ENCODE measurements at regions not wholly inside any gene's neighbourhood (a gene's known extent, or its start where the extent isn't known, plus 50 kb on each side); places are given as distances from the start of the nearest gene placed in this dataset.
"Not testable (repeated sequence)": the region's sequence is repeated elsewhere in the genome, so short reads cannot be mapped to it uniquely, and the experiment has no call there.

GRCh38 chr10:10726101-10726500 is 291.6 kb upstream of the CELF2 start:
- DNase-seq, result no peak

GRCh38 chr10:10727411-10727810 is 290.3 kb upstream of the CELF2 start:
- not testable (repeated sequence) for DNase-seq

GRCh38 chr10:10727812-10728211 is 289.9 kb upstream of the CELF2 start:
- no peak for DNase-seq

- no peak for DNase-seq
Measured at GRCh38 chr10:10730471-10731043, 287.1 kb upstream of the CELF2 start.

GRCh38 chr10:10731366-10731765 is 286.3 kb upstream of the CELF2 start:
- no peak for DNase-seq

GRCh38 chr10:10734356-10735064 is 283.2 kb upstream of the CELF2 start:
- DNase-seq, result no peak

- DNase-seq, result no peak
Measured at GRCh38 chr10:10745291-10745690, 272.4 kb upstream of the CELF2 start.

- DNase-seq, result no peak
Measured at GRCh38 chr10:10755490-10755889, 262.2 kb upstream of the CELF2 start.

- no peak for DNase-seq
Measured at GRCh38 chr10:10758306-10758705, 259.4 kb upstream of the CELF2 start.

- DNase-seq, result not testable (repeated sequence)
Measured at GRCh38 chr10:10759806-10760205, 257.9 kb upstream of the CELF2 start.

- no peak for DNase-seq
Measured at GRCh38 chr10:10765017-10765416, 252.7 kb upstream of the CELF2 start.

- DNase-seq, result no peak
Measured at GRCh38 chr10:10772411-10772810, 245.3 kb upstream of the CELF2 start.

- no peak for DNase-seq
Measured at GRCh38 chr10:10772874-10773508, 244.7 kb upstream of the CELF2 start.

- no peak for DNase-seq
Measured at GRCh38 chr10:10774416-10774815, 243.3 kb upstream of the CELF2 start.

GRCh38 chr10:10776363-10776762 is 241.3 kb upstream of the CELF2 start:
- DNase-seq, result no peak

- no peak for DNase-seq
Measured at GRCh38 chr10:10777279-10777678, 240.4 kb upstream of the CELF2 start.

- DNase-seq, result no peak
Measured at GRCh38 chr10:10777723-10778122, 239.9 kb upstream of the CELF2 start.

- DNase-seq, result no peak
Measured at GRCh38 chr10:10778959-10779358, 238.7 kb upstream of the CELF2 start.

GRCh38 chr10:10779511-10779910 is 238.2 kb upstream of the CELF2 start:
- no peak for DNase-seq

- no peak for DNase-seq
Measured at GRCh38 chr10:10780746-10781145, 236.9 kb upstream of the CELF2 start.

- DNase-seq, result no peak
Measured at GRCh38 chr10:10782603-10783002, 235.1 kb upstream of the CELF2 start.

- DNase-seq, result no peak
Measured at GRCh38 chr10:10785627-10786026, 232.0 kb upstream of the CELF2 start.

GRCh38 chr10:10786109-10787090 is 231.3 kb upstream of the CELF2 start:
- no peak for DNase-seq

Data from NCI-H510A treated with DMSO at 0.1 percent for 48 hours (cell line).